ENCODE measurements at regions not wholly inside any gene's neighbourhood (a gene's known extent, or its start where the extent isn't known, plus 50 kb on each side); places are given as distances from the start of the nearest gene placed in this dataset.

DNA sequence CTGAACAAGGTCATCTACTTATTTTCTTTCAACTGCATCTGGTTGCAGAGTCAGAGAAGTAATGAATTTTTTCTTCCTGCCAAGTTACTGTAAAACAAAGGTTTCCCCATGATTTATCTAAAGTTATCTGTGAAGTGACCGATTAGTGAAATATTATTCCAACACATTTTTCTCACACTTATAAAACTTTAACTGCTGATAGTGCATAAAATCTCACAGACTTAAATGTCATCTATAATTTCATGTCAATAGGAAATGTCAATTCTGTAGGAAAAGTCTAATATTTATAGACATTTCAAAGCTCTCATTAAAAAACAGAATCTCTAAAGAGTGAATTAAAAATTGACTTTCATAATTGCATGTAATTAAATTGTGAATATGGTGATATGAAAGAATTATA is 397.2 kb downstream of the SLITRK1 start:
- Histone ChIP-seq H3K9ac (ENCODE audit: low read length) (no peak overlapping the region), H3F3A (ENCODE audit: low read length, unreplicated experiment) (no peaks in the 10 kb centered on the region), H3K4me1 (ENCODE audit: insufficient read depth, low read length) (no peaks in the 10 kb centered on the region), H3K4me3 (ENCODE audit: low read length) (no peak overlapping the region), H3K4me2 (ENCODE audit: low read length) (no peak overlapping the region), H3K36me3 (ENCODE audit: low read depth, low read length) (no peaks in the 10 kb centered on the region), H3K27me3 (ENCODE audit: low read length) (no peaks in the 10 kb centered on the region), H3K9me3 (ENCODE audit: low read length) (no peaks in the 10 kb centered on the region), H3K9me2 (replicated peaks; ENCODE audit: low read length) (no peaks in the 10 kb centered on the region), H3K79me2 (ENCODE audit: low read length) (no peaks in the 10 kb centered on the region), H4K20me1 (ENCODE audit: low read length) (no peaks in the 10 kb centered on the region), H2AFZ (ENCODE audit: low read length) (no peak overlapping the region), H3K27ac (ENCODE audit: low read length) (no peak overlapping the region)
- ATAC-seq (no peak), DNase-seq (no peak)
- BruUV-seq (replicated peaks) = no TSS peak
- TF ChIP-seq, protein P1, sequence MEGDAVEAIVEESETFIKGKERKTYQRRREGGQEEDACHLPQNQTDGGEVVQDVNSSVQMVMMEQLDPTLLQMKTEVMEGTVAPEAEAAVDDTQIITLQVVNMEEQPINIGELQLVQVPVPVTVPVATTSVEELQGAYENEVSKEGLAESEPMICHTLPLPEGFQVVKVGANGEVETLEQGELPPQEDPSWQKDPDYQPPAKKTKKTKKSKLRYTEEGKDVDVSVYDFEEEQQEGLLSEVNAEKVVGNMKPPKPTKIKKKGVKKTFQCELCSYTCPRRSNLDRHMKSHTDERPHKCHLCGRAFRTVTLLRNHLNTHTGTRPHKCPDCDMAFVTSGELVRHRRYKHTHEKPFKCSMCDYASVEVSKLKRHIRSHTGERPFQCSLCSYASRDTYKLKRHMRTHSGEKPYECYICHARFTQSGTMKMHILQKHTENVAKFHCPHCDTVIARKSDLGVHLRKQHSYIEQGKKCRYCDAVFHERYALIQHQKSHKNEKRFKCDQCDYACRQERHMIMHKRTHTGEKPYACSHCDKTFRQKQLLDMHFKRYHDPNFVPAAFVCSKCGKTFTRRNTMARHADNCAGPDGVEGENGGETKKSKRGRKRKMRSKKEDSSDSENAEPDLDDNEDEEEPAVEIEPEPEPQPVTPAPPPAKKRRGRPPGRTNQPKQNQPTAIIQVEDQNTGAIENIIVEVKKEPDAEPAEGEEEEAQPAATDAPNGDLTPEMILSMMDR (conservative IDR thresholded peaks at IDR 0.05; ENCODE audit: low read depth, low read length) = no peak
- no peak for TF ChIP-seq EZH2 (IDR thresholded peaks at IDR 0.05; ENCODE audit: low read length, unreplicated experiment)
- TF ChIP-seq EZH2phosphoT487 (IDR thresholded peaks at IDR 0.05; ENCODE audit: borderline replicate concordance, low read length) = no peak
- CTCF ChIA-PET = no interaction called here
- intact Hi-C loops (cut with micrococcal nuclease) = no loop called here
- POLR2A ChIA-PET (ENCODE audit: unreplicated experiment) = no interaction called here

DNA sequence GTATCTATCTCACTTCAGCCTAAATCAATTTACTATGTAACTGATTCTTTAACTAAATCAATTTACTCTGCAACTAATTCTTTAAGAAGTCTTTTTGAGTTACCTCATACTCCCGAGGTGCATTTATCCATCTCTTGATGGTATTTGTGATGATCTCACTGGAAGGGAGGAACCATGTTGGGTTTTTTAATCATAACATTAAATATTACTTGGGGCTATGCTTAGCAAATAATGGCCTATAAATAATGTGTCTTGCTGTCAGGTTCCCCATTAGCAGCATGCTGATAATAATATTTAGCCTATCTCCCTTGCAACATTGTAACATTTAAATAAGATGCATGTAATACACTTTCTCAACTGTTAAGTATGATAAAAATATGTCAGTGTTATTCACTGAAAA is 411.3 kb downstream of the SLITRK1 start:
- Histone ChIP-seq H3K9me3 (ENCODE audit: low read length) (no peaks in the 10 kb centered on the region), H3K4me1 (ENCODE audit: insufficient read depth, low read length) (no peaks in the 10 kb centered on the region), H3K4me2 (ENCODE audit: low read length) (no peak overlapping the region), H3K36me3 (ENCODE audit: low read depth, low read length) (no peaks in the 10 kb centered on the region), H2AFZ (ENCODE audit: low read length) (no peak overlapping the region), H3K4me3 (ENCODE audit: low read length) (no peak overlapping the region), H3K79me2 (ENCODE audit: low read length) (no peaks in the 10 kb centered on the region), H3K9me2 (replicated peaks; ENCODE audit: low read length) (no peaks in the 10 kb centered on the region), H4K20me1 (ENCODE audit: low read length) (no peaks in the 10 kb centered on the region), H3K27ac (ENCODE audit: low read length) (no peak overlapping the region), H3F3A (ENCODE audit: low read length, unreplicated experiment) (no peaks in the 10 kb centered on the region), H3K9ac (ENCODE audit: low read length) (no peak overlapping the region), H3K27me3 (ENCODE audit: low read length) (no peaks in the 10 kb centered on the region)
- POLR2A ChIA-PET (ENCODE audit: unreplicated experiment) = no interaction called here
- CTCF ChIA-PET = no interaction called here
- no TSS peak for BruUV-seq (replicated peaks)
- intact Hi-C loops (cut with micrococcal nuclease) = no loop called here
- ATAC-seq = no peak
- TF ChIP-seq EZH2phosphoT487 (IDR thresholded peaks at IDR 0.05; ENCODE audit: borderline replicate concordance, low read length) (no peak), EZH2 (IDR thresholded peaks at IDR 0.05; ENCODE audit: low read length, unreplicated experiment) (no peak)
- TF ChIP-seq, protein P1 (conservative IDR thresholded peaks at IDR 0.05; ENCODE audit: low read depth, low read length) = no peak
- no peak for DNase-seq

DNA sequence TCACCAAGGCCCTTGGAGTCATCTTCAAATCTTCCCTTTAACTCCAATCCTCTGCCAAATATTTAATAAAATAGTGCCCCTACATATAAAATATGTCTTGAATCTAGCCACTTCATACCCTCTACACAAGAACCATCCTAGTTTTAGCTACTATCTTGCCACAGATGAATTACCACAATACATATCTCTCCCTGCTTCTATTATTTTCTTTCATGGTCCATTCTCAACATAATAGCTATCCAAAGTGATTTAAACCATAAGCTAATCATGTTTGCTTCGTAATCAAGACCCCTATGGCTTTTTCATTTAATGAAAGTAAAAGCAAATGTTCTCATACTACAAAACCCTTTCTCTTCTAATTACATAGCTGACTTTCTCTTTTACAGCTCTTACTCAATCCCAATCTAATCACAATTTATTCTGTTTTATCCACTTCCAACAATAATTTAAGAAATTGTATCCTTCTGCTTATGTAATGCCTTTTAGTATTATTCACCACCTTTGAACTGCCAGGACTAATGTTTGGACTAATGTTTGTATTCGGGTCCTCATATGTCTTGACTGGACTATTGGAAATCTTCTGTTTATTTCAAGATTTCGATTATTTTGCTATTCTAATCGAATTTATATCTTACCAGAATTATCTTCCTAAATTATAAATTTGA is 412.0 kb downstream of the SLITRK1 start:
- Histone ChIP-seq H3K27ac (ENCODE audit: low read length) (no peak overlapping the region), H3K9ac (ENCODE audit: low read length) (no peak overlapping the region), H3F3A (ENCODE audit: low read length, unreplicated experiment) (no peaks in the 10 kb centered on the region), H3K36me3 (ENCODE audit: low read depth, low read length) (no peaks in the 10 kb centered on the region), H3K9me2 (replicated peaks; ENCODE audit: low read length) (no peaks in the 10 kb centered on the region), H4K20me1 (ENCODE audit: low read length) (no peaks in the 10 kb centered on the region), H3K4me1 (ENCODE audit: insufficient read depth, low read length) (no peaks in the 10 kb centered on the region), H3K79me2 (ENCODE audit: low read length) (no peaks in the 10 kb centered on the region), H3K9me3 (ENCODE audit: low read length) (no peaks in the 10 kb centered on the region), H3K27me3 (ENCODE audit: low read length) (no peaks in the 10 kb centered on the region), H3K4me3 (ENCODE audit: low read length) (no peak overlapping the region), H2AFZ (ENCODE audit: low read length) (no peak overlapping the region), H3K4me2 (ENCODE audit: low read length) (no peak overlapping the region)
- no peak for TF ChIP-seq EZH2 (IDR thresholded peaks at IDR 0.05; ENCODE audit: low read length, unreplicated experiment)
- ATAC-seq = no peak
- BruUV-seq (replicated peaks) = no TSS peak
- CTCF ChIA-PET = no interaction called here
- POLR2A ChIA-PET (ENCODE audit: unreplicated experiment) = no interaction called here
- DNase-seq = no peak
- intact Hi-C loops (cut with micrococcal nuclease) = no loop called here
